Omental fat pad (tissue), 3 donors: ENCODE measurements at regions not wholly inside any gene's neighbourhood (a gene's known extent, or its start where the extent isn't known, plus 50 kb on each side); places are given as distances from the start of the nearest gene placed in this dataset.

Source experiments
- ATAC-seq: fragments of 150-250 bp; one replicate; pipeline ENCODE4 v1.9.1; 2016; ENCODE audit warnings: mild to moderate bottlenecking, moderate library complexity; ENCODE audit not compliant: low FRiP score
- DNase-seq: peaks from one replicate; pipeline ENCODE4 v3.0.0-alpha.2; 2019; ENCODE audit warnings: low spot score
- TF ChIP-seq, protein P1 (sequence below), 3 donors: fragments of 450-650 bp; IDR thresholded peaks; one replicate each; pipeline ENCODE4 v1.5.1; 2016 to 2017; ENCODE audit warnings: antibody characterized with exemption in 3 of 3, mild to moderate bottlenecking in 3 of 3, moderate library complexity in 2 of 3

DNA sequence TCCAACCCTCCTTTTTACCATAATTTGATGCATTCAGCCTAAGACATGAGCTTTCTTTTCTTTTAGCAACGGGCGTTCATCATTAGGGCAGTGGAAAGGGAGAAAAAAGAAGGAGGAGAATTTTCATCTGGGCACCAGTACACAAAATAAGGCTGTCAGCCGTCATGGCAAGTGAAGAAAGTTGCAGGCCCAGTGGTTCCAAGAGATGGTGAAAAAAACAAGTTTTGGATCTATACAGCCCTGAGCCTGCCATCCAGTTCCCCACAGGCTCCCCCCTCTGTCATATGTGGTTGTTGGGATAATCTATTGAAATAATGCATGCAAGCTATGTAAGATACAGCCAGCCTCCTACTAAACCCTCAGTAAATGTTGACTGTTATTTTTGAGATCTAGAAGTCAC lies 500.6 kb upstream of the PROK2 start:
- ATAC-seq (no peak), DNase-seq (no peak)
- TF ChIP-seq, protein P1, sequence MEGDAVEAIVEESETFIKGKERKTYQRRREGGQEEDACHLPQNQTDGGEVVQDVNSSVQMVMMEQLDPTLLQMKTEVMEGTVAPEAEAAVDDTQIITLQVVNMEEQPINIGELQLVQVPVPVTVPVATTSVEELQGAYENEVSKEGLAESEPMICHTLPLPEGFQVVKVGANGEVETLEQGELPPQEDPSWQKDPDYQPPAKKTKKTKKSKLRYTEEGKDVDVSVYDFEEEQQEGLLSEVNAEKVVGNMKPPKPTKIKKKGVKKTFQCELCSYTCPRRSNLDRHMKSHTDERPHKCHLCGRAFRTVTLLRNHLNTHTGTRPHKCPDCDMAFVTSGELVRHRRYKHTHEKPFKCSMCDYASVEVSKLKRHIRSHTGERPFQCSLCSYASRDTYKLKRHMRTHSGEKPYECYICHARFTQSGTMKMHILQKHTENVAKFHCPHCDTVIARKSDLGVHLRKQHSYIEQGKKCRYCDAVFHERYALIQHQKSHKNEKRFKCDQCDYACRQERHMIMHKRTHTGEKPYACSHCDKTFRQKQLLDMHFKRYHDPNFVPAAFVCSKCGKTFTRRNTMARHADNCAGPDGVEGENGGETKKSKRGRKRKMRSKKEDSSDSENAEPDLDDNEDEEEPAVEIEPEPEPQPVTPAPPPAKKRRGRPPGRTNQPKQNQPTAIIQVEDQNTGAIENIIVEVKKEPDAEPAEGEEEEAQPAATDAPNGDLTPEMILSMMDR (IDR thresholded peaks at IDR 0.05), result no peak

DNA sequence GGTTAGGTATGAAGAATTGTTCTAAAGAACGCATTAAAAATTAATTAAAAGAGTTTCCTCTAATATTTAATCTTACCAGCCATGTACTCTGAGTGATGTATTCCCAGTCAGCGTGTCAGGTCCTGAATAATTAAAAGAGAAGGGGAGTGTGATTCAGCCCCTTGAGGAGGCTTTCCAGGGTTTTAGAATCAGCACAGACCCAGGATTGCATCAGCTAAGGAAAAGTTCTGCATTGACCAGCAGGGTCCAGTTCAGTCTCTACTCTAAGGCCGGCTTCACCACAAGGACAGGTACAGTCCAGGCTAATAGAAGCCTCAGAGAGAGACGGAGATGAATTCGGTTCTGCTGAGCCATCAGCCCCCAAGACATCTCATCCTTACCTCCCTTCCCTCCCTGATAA lies 499.5 kb upstream of the PROK2 start:
- ATAC-seq, result no peak
- TF ChIP-seq, protein P1 (IDR thresholded peaks at IDR 0.05), result no peak
- DNase-seq, result no peak

DNA sequence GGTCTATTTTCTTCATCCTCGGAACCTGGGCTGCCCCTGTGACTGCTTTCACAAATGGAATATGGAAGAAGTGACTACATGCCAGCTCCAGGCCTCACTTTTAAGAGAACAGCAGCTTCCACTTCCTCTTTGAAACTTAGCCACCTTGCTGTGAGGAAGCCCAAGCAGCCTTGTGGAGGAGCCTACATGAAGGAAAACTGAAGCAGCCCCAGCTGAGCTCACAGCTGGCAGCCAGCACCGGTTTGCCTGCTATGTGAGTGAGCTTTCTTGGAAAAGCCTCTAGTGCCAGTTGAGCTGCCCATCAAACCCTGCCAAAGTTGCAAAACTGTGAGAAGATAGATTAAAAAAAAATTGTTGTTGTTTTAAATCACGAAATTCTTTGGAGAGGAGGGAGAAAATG lies 498.0 kb upstream of the PROK2 start:
- DNase-seq (no peak), ATAC-seq (no peak)
- TF ChIP-seq, protein P1 (IDR thresholded peaks at IDR 0.05), result no peak

DNA sequence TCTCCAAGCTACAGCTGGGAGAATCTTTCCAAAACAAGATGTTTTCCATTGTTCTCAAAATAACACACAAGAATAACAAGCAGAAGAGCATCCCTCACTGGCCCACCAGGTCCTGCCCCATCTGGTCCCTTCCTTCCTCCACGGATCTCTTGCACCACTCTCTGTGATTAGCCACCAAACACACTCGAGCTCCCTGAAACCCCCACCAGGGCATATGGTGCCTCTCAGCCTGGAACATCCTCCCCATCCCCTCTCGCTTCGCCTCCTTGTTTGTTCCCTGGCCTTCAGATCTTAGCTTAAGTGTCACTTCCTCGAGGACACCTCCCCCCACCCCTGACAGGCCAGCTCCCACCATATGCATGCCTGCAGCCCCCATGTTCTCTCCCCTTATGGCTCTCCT lies 496.6 kb upstream of the PROK2 start:
- TF ChIP-seq, protein P1 (IDR thresholded peaks at IDR 0.05), result no peak
- ATAC-seq (no peak), DNase-seq (no peak)

DNA sequence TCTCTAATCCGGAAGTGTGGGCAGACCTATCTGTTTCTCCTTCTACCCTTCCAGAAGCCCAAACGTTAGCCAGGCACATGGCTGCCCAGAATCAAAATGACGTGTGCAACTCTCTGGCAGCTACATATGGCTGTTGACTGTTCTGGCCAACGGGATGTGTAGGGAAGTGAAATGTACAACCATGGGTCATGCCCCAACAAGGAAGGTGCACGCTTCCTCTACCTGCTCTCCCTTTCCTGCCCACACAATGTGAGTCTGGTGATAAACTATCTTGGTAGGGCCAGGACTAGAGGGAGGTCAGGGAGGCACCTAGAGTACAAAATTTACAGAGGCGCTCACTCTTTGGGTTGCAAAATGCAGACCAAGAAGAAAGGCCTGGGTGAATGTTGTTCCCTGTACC lies 495.9 kb upstream of the PROK2 start:
- ATAC-seq (no peak), DNase-seq (no peak)
- TF ChIP-seq, protein P1 (IDR thresholded peaks at IDR 0.05), result no peak

DNA sequence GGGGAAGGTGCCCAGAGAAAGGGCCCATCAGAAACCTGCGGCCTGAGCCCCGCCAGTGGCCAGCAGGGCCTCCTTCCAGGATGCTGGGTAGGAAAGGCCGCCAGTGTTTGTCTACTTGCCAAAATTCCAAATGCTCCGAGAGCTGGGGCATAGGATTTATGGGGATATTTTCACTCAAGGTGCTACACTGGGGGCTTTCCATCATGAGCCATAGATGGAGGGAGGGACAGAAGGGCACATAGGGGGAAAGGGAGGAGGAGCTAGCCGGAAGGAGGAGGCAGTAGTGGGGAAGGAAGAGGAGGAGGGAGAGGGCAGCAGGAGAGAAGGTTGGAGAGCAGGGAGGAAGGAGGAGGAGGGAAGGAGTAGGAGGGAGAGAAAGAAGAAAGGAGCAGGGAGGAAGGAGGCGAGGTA lies 494.7 kb upstream of the PROK2 start:
- ATAC-seq (peak; percentile 72), DNase-seq (no peak)
- TF ChIP-seq, protein P1 (IDR thresholded peaks at IDR 0.05), result no peak

DNA sequence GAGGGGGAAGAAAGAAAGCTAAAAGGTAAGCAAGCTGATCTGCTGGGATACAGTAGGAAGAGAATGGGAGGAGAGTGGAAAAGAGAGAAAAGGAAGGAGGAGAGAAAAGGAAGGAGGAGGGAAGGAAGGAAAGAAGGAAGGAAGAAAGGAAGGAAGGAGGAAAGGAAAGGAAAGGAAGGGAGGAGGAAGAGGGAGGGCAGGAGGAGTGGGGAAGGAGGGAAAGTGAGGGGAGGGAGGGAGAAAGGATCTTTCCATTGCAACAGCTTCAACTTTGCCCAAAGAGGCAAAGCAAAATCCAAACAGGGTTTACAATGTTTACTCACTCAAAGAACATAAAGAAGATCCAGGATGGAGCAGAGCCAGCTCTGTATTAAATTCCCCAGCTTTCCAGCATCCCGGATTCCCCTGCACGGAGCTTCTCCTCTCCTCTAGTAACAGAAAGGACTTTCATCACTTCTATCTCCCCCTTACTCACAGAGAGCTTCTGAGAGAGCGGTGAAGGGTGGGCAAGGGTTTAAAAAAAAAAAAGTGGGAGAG lies 494.2 kb upstream of the PROK2 start:
- TF ChIP-seq, protein P1 (IDR thresholded peaks at IDR 0.05), result no peak
- ATAC-seq, result no peak
- DNase-seq, result no peak
